Lower leg skin (tissue), 4 donors: ENCODE measurements at regions not wholly inside any gene's neighbourhood (a gene's known extent, or its start where the extent isn't known, plus 50 kb on each side); places are given as distances from the start of the nearest gene placed in this dataset.

Source experiments
- DNase-seq, 2 donors: peaks; one replicate each; pipeline ENCODE4 v3.0.0-alpha.2; 2019; ENCODE audit warnings: low spot score in 2 of 2
- H3K4me3 ChIP-seq: fragments of 200-600 bp; sonication (generic); 2 replicates; pipeline ENCODE4 v1.5.1; 2017; ENCODE audit warnings: mild to moderate bottlenecking, low read depth; ENCODE audit not compliant: poor library complexity, severe bottlenecking
- POLR2A ChIP-seq, 2 donors: fragments of 450-650 bp; IDR thresholded peaks; one replicate each; pipeline ENCODE4 v1.6.1; 2016 to 2017; ENCODE audit warnings: antibody characterized with exemption in 2 of 2, mild to moderate bottlenecking in 1 of 2, moderate library complexity in 1 of 2
- WGBS, 2 donors: methylation state at CpG; one replicate each; pipeline ENCODE4 v1.1.5; 2018; 5-methylcytosine and 5-hydroxymethylcytosine counted together
- intact Hi-C: fragments of 100-400 bp; cut with DNase I; formaldehyde crosslinking; loops from one replicate; pipeline ENCODE4 v1.15.0; 2023; ENCODE audit warnings: low total_unique reads
- TF ChIP-seq, protein P1 (sequence below), 3 donors: fragments of 450-650 bp; IDR thresholded peaks; one replicate each; pipeline ENCODE4 v1.5.1; 2016; ENCODE audit warnings: antibody characterized with exemption in 3 of 3, mild to moderate bottlenecking in 3 of 3, moderate library complexity in 2 of 3

GRCh38 chr3:43872301-43872700, 181.6 kb downstream of the ABHD5 start:
- intact Hi-C loops: no loop called here
- H3K4me3 ChIP-seq: no peak overlapping the region
- no peak for DNase-seq
- WGBS, 2 donors: 36 to 54% methylated on average over 3 of the region's 3 CpGs
- TF ChIP-seq, protein P1, sequence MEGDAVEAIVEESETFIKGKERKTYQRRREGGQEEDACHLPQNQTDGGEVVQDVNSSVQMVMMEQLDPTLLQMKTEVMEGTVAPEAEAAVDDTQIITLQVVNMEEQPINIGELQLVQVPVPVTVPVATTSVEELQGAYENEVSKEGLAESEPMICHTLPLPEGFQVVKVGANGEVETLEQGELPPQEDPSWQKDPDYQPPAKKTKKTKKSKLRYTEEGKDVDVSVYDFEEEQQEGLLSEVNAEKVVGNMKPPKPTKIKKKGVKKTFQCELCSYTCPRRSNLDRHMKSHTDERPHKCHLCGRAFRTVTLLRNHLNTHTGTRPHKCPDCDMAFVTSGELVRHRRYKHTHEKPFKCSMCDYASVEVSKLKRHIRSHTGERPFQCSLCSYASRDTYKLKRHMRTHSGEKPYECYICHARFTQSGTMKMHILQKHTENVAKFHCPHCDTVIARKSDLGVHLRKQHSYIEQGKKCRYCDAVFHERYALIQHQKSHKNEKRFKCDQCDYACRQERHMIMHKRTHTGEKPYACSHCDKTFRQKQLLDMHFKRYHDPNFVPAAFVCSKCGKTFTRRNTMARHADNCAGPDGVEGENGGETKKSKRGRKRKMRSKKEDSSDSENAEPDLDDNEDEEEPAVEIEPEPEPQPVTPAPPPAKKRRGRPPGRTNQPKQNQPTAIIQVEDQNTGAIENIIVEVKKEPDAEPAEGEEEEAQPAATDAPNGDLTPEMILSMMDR (IDR thresholded peaks at IDR 0.05): no peak

GRCh38 chr3:43872901-43873300, 182.2 kb downstream of the ABHD5 start:
- no peak for DNase-seq
- H3K4me3 ChIP-seq: no peak overlapping the region
- WGBS, 2 donors: 31 to 42% methylated on average over 6 of the region's 6 CpGs
- TF ChIP-seq, protein P1 (IDR thresholded peaks at IDR 0.05): no peak
- TF ChIP-seq POLR2A (IDR thresholded peaks at IDR 0.05): no peak
- intact Hi-C loops: no loop called here

DNA sequence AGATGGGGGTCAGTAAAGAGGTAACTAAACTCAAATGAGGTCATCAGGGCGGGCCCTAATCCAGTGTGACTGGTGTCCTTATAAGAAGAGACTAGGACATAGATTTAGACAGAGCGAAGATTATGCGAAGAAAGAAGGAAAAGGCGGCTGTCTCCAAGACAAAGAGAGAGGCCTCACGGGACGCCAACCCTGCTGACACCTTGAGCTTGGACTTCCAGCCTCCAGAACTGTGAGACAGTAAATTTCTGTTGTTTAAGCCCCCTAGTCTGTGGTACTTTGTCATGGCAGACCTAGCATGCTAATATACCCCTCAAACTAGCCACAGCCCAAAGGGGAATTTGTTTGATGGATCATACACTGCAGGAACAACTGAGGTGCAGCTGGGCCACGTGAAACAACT, 183.0 kb downstream of the ABHD5 start:
- H3K4me3 ChIP-seq: no peak overlapping the region
- no peak for TF ChIP-seq POLR2A (IDR thresholded peaks at IDR 0.05)
- TF ChIP-seq, protein P1 (IDR thresholded peaks at IDR 0.05): no peak
- intact Hi-C loops: no loop called here
- no peak for DNase-seq
- 93 to 94% methylated on average over 7 of the region's 7 CpGs for WGBS, 2 donors

DNA sequence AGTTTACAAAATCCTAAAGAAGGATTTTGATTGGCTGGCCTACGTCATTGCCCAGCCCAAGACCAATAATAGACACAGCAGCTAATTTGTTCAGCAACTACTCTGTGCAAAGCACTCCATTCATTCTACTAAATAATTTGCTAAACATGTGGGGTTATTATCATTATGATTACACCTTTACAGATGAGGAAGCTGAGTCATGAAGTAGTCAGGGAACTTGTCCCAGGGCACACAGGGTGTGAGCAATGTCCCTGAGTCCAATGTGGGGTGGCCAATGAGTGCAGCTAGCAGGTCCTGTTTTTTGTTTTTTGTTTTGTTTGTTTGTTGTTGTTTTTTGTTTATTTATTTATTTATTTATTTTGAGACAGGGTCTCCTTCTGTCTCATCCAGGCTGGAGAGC, 183.6 kb downstream of the ABHD5 start:
- WGBS, 2 donors: 82 to 92% methylated on average over 1 of the region's 1 CpG

DNA sequence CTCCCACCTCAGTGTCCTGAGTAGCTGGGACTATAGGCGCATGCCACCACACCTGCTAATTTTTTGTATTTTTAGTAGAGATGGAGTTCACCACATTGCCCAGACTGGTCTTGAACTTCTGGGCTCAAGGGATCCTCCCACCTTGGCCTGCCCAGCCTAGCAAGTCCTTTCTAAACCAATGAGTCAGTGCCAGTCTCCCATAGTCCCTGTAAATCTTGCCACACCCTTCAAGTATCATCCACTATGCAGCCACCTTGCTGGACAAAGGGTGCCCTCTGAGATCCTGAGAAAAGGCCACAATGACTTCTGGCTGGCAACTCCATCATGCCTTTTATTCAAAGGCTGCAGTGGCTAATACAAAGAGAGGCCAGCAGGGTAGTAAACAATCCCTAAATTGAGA, 184.0 kb downstream of the ABHD5 start:
- intact Hi-C loops: no loop called here
- H3K4me3 ChIP-seq: no peak overlapping the region
- TF ChIP-seq POLR2A (IDR thresholded peaks at IDR 0.05): no peak
- TF ChIP-seq, protein P1 (IDR thresholded peaks at IDR 0.05): no peak
- no peak for DNase-seq
- 100% methylated on average over 1 of the region's 1 CpG for WGBS, 2 donors

More for the DNA sequence above, 183.6 kb downstream of the ABHD5 start:
- intact Hi-C loops: no loop called here
- H3K4me3 ChIP-seq: no peak overlapping the region
- TF ChIP-seq, protein P1 (IDR thresholded peaks at IDR 0.05): no peak
- no peak for TF ChIP-seq POLR2A (IDR thresholded peaks at IDR 0.05)
- DNase-seq: no peak

GRCh38 chr3:43876648-43877047, 185.9 kb downstream of the ABHD5 start:
- no peak overlapping the region for H3K4me3 ChIP-seq
- TF ChIP-seq, protein P1 (IDR thresholded peaks at IDR 0.05): no peak
- no peak for TF ChIP-seq POLR2A (IDR thresholded peaks at IDR 0.05)
- DNase-seq: no peak
- intact Hi-C loops: no loop called here
- WGBS, 2 donors: 81 to 88% methylated on average over 2 of the region's 2 CpGs
